ENCODE measurements at regions not wholly inside any gene's neighbourhood (a gene's known extent, or its start where the extent isn't known, plus 50 kb on each side); places are given as distances from the start of the nearest gene placed in this dataset.

- no peak for TF ChIP-seq EZH2 (IDR thresholded peaks at IDR 0.05; ENCODE audit: borderline replicate concordance, low read length)
- no peak for TF ChIP-seq CTCF (IDR thresholded peaks at IDR 0.05; ENCODE audit: low read length)
These were observed 112.7 kb upstream of the TNFAIP3 start for GRCh38 chr6:137754366-137754765.

All from OCI-LY1 (cell line).